Parathyroid adenoma (tissue), 2 donors: ENCODE measurements at regions not wholly inside any gene's neighbourhood (a gene's known extent, or its start where the extent isn't known, plus 50 kb on each side); places are given as distances from the start of the nearest gene placed in this dataset.

Source experiments
- H2AFZ ChIP-seq: fragments of 300-600 bp; sonication (generic); one replicate; pipeline ENCODE4 v1.7.0; 2017; ENCODE audit warnings: antibody characterized with exemption, mild to moderate bottlenecking
- H3K27ac ChIP-seq: fragments of 300-600 bp; sonication (generic); one replicate; pipeline ENCODE4 v1.7.0; 2017
- H3K27me3 ChIP-seq: fragments of 300-600 bp; sonication (generic); one replicate; pipeline ENCODE4 v1.7.0; 2017; ENCODE audit warnings: low read length; ENCODE audit not compliant: control insufficient read depth, insufficient read depth
- H3K36me3 ChIP-seq: fragments of 300-600 bp; sonication (generic); one replicate; pipeline ENCODE4 v1.7.0; 2017; ENCODE audit warnings: low read length; ENCODE audit not compliant: control insufficient read depth, insufficient read depth
- H3K4me1 ChIP-seq: fragments of 300-600 bp; sonication (generic); one replicate; pipeline ENCODE4 v1.7.0; 2017; ENCODE audit warnings: control low read depth
- H3K4me2 ChIP-seq: fragments of 300-600 bp; sonication (generic); one replicate; pipeline ENCODE4 v1.7.0; 2017; ENCODE audit warnings: low read length
- H3K4me3 ChIP-seq: fragments of 300-600 bp; sonication (generic); one replicate; pipeline ENCODE4 v1.7.0; 2017; ENCODE audit warnings: low read depth, low read length
- H3K79me2 ChIP-seq: fragments of 300-600 bp; sonication (generic); one replicate; pipeline ENCODE4 v1.7.0; 2017; ENCODE audit warnings: control low read depth
- H3K9ac ChIP-seq: fragments of 300-600 bp; sonication (generic); one replicate; pipeline ENCODE4 v1.7.0; 2017; ENCODE audit warnings: mild to moderate bottlenecking
- H3K9me3 ChIP-seq: fragments of 300-600 bp; sonication (generic); one replicate; pipeline ENCODE4 v1.7.0; 2017; ENCODE audit warnings: low read length; ENCODE audit not compliant: control insufficient read depth
- TF ChIP-seq, protein P1 (sequence below): fragments of 300-600 bp; sonication (generic); IDR thresholded peaks from one replicate; pipeline ENCODE4 v1.7.0; 2017; ENCODE audit warnings: antibody characterized with exemption, mild to moderate bottlenecking
- donor health status: primary hyperparathyroidism.

DNA sequence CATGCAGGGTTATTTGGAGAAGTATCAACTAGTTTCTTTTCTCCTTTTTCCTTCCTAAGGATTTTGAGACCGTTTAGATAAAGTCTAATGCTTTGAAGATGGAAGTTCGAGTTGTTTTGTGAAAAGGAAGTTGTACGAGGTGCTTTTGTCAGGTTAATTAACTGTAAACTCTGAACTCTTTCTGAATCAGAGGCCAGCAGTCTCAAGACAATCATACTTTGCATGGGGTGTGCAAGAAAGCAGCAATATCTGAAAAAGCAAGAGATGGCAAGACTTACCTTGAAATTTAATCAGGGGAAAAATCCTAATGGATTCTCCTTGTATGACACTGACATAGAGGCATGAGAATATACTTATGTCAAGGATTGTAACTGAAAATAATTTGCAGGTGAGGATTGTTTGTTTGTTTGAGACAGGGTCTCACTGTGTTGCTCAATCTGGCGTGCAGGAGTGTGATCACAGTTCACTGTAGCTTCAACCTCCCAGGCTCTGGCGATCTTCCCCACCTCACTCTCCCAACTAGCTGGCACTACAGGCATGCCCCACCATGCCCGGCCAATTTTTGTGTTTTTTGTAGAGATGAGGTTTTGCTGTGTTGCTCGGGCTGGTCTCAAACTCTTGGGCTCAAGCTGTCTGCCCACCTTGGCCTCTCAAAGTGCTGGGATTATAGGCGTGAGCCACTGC lies 170.2 kb upstream of the HMGA2 start:
- TF ChIP-seq, protein P1, sequence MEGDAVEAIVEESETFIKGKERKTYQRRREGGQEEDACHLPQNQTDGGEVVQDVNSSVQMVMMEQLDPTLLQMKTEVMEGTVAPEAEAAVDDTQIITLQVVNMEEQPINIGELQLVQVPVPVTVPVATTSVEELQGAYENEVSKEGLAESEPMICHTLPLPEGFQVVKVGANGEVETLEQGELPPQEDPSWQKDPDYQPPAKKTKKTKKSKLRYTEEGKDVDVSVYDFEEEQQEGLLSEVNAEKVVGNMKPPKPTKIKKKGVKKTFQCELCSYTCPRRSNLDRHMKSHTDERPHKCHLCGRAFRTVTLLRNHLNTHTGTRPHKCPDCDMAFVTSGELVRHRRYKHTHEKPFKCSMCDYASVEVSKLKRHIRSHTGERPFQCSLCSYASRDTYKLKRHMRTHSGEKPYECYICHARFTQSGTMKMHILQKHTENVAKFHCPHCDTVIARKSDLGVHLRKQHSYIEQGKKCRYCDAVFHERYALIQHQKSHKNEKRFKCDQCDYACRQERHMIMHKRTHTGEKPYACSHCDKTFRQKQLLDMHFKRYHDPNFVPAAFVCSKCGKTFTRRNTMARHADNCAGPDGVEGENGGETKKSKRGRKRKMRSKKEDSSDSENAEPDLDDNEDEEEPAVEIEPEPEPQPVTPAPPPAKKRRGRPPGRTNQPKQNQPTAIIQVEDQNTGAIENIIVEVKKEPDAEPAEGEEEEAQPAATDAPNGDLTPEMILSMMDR = no peak
- H3K27ac ChIP-seq = no peak overlapping the region
- no peaks in the 10 kb centered on the region for H3K27me3 ChIP-seq
- no peaks in the 10 kb centered on the region for H3K36me3 ChIP-seq
- no peak overlapping the region for H3K4me3 ChIP-seq
- H3K9ac ChIP-seq = no peak overlapping the region
- H3K4me2 ChIP-seq = no peak overlapping the region
- H2AFZ ChIP-seq = no peak overlapping the region
- no peaks in the 10 kb centered on the region for H3K4me1 ChIP-seq
- H3K9me3 ChIP-seq = no peaks in the 10 kb centered on the region
- H3K79me2 ChIP-seq = no peaks in the 10 kb centered on the region

DNA sequence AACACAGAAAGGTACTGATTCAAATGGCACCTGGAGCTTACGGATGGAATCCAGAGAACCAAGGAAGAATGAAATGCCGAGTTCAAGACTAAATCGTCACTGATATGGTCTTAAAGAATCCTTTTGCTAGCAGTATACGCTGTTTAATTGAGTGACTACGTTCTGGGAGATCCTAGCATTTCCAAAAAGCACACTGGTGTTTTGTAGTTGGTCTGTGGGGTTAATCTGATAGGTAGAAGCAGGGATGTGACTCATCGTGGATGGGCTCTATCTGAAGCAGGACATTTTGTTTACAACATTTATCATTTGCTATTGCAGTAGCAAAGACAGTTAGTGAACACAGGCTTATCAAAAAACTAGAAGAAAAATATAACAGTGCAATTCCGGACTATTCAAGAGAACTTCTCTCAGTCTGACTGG lies 169.2 kb upstream of the HMGA2 start:
- Histone ChIP-seq H3K27me3 (no peaks in the 10 kb centered on the region), H3K9me3 (no peaks in the 10 kb centered on the region), H3K4me2 (no peak overlapping the region), H3K4me3 (no peak overlapping the region), H2AFZ (no peak overlapping the region), H3K4me1 (no peaks in the 10 kb centered on the region), H3K79me2 (no peaks in the 10 kb centered on the region), H3K36me3 (no peaks in the 10 kb centered on the region), H3K9ac (no peak overlapping the region), H3K27ac (no peak overlapping the region)
- TF ChIP-seq, protein P1 = no peak

DNA sequence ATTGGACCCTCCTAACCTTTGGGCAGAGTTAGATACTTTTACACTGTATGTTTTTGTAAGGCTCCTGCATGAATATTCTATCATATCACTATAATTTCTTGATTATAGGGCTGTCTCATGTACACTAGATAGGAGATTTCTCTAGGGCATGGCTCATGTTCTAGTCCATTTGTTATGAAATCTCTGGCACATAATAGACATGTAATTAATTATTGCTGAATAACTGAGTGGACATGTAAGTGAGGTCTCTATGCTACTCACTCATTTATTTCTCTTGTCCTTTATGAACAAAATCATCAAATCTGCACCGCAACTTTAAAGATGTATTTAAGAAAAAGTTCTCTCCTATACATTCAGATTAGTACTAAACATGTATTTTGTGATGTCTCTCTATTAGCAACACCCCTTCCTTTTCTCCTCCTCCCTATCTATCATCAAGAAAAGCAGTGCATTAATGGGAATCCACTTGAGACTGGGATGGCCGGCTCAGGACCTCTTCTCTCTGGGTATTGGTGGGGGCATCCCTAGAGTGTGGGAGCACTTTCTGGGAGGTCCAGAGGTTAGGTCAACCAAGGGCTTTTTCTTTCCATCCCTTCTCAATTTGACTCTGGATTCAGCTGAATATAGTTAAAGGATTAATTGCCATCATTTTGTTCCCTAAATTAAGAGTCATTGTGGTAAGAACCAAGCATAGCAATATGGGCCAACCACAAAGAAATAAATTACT lies 168.0 kb upstream of the HMGA2 start:
- Histone ChIP-seq H2AFZ (no peak overlapping the region), H3K4me3 (no peak overlapping the region), H3K27me3 (no peaks in the 10 kb centered on the region), H3K79me2 (no peaks in the 10 kb centered on the region), H3K9ac (no peak overlapping the region), H3K36me3 (no peaks in the 10 kb centered on the region), H3K4me1 (no peaks in the 10 kb centered on the region), H3K9me3 (no peaks in the 10 kb centered on the region), H3K4me2 (no peak overlapping the region), H3K27ac (no peak overlapping the region)
- TF ChIP-seq, protein P1 = no peak

DNA sequence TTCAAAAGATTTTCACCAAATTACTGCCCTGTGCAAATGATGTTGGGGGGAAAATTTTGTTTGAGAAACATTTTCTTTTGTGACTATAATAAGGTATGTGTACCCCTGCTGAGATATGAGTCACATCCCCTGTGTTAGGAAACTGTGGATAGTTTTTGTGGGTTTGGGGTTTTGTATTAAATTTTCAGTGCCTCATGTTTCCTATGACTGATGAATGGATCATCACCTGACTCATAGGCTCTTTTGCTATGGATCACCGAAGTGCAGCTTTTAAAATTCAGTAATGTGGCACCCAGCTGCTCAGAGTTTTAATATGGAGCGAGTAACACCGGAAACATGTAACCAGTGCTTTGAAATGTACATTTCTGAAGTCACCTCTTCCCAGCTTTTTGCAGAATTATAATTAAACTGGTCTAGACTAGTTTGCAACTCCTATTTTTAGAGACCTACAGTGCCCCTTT lies 167.4 kb upstream of the HMGA2 start:
- no peak overlapping the region for H3K27ac ChIP-seq

More for the DNA sequence above, 167.4 kb upstream of the HMGA2 start:
- Histone ChIP-seq H2AFZ (no peak overlapping the region), H3K9ac (no peak overlapping the region), H3K36me3 (no peaks in the 10 kb centered on the region), H3K4me2 (no peak overlapping the region), H3K4me3 (no peak overlapping the region), H3K4me1 (no peaks in the 10 kb centered on the region), H3K27me3 (no peaks in the 10 kb centered on the region), H3K9me3 (no peaks in the 10 kb centered on the region), H3K79me2 (no peaks in the 10 kb centered on the region)
- TF ChIP-seq, protein P1 = no peak
